ENCODE measurements at regions not wholly inside any gene's neighbourhood (a gene's known extent, or its start where the extent isn't known, plus 50 kb on each side); places are given as distances from the start of the nearest gene placed in this dataset.

DNA sequence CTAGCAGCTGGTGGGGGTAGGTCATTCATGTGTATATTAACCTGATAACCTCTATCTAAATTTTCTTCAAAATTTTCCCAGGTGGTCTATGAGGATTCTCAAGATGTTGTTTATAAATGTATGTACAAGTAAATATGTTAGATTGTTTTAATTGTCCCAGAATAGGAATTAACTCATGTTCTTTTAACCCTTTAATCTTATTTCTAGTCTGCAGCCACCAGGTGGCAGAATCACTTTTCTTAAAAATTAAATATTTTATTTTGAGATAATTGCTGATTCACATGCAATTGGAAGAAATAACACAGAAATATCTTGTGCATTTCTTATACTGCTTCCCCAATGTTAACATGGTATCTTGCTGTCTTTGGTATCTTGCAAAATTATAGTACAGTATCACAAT lies 589.5 kb downstream of the ARL4A start:
- DNase-seq (no peak), ATAC-seq (ENCODE audit: low read depth) (no peak)
- Histone ChIP-seq H3K4me2 (replicated peaks; ENCODE audit: low read depth, low read length, poor library complexity, severe bottlenecking) (no peak overlapping the region), H3K4me1 (ENCODE audit: control insufficient read depth in 2 of 2, insufficient read depth in 2 of 2, low read length in 2 of 2) (no peaks in the 10 kb centered on the region), H3K9me3 (ENCODE audit: control extremely low read depth in 1 of 3, control insufficient read depth in 2 of 3, insufficient read depth in 1 of 3, low read length in 2 of 3) (no peaks in the 10 kb centered on the region), H3K27ac (ENCODE audit: low read length in 2 of 2) (no peak overlapping the region), H3K4me3 (ENCODE audit: control extremely low read depth in 1 of 5, extremely low read depth in 1 of 5, insufficient read depth in 1 of 5, low read depth in 2 of 5, low read length in 4 of 5) (no peak overlapping the region), H3K36me3 (replicated peaks in 1 of 2; ENCODE audit: control extremely low read depth in 1 of 2, control insufficient read depth in 1 of 2, extremely low read depth in 1 of 2, insufficient read depth in 2 of 2, low read length in 1 of 2) (no peaks in the 10 kb centered on the region), H3K9ac (ENCODE audit: low read length) (no peak overlapping the region), H2AFZ (ENCODE audit: insufficient read depth, low read depth, low read length, poor library complexity, severe bottlenecking) (no peak overlapping the region), H4K20me1 (ENCODE audit: control insufficient read depth, insufficient read depth, low read length, poor library complexity, severe bottlenecking) (no peaks in the 10 kb centered on the region), H3K79me2 (ENCODE audit: control insufficient read depth, insufficient read depth, low read length) (no peaks in the 10 kb centered on the region), H3K27me3 (replicated peaks in 1 of 4; ENCODE audit: control extremely low read depth in 1 of 4, control insufficient read depth in 3 of 4, insufficient read depth in 4 of 4, low read length in 3 of 4) (no peaks in the 10 kb centered on the region)
- H3K9me3 Mint-ChIP-seq (ENCODE audit: insufficient read depth), result no peaks in the 10 kb centered on the region
- H3K27ac Mint-ChIP-seq, result no peak overlapping the region
- ChIA-PET CTCF (interaction anchor here (1.6 kb wide), 1 partner anchor 9 kb away, joined by 4 read pairs; no protein-coding TSS in a partner anchor), POLR2A (no interaction called here)
- H3K27me3 Mint-ChIP-seq, result peaks cover 5% of the 10 kb centered on the region
- no peak for TF ChIP-seq EZH2 (IDR thresholded peaks at IDR 0.05; ENCODE audit: borderline replicate concordance, insufficient read depth, low read depth, low read length, poor library complexity, severe bottlenecking)
- TF ChIP-seq, protein P1, sequence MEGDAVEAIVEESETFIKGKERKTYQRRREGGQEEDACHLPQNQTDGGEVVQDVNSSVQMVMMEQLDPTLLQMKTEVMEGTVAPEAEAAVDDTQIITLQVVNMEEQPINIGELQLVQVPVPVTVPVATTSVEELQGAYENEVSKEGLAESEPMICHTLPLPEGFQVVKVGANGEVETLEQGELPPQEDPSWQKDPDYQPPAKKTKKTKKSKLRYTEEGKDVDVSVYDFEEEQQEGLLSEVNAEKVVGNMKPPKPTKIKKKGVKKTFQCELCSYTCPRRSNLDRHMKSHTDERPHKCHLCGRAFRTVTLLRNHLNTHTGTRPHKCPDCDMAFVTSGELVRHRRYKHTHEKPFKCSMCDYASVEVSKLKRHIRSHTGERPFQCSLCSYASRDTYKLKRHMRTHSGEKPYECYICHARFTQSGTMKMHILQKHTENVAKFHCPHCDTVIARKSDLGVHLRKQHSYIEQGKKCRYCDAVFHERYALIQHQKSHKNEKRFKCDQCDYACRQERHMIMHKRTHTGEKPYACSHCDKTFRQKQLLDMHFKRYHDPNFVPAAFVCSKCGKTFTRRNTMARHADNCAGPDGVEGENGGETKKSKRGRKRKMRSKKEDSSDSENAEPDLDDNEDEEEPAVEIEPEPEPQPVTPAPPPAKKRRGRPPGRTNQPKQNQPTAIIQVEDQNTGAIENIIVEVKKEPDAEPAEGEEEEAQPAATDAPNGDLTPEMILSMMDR (IDR thresholded peaks at IDR 0.05), result no peak
- no peak overlapping the region for H3K4me3 Mint-ChIP-seq
- intact Hi-C loops (cut with micrococcal nuclease), result no loop called here
- H3K4me1 Mint-ChIP-seq, result no peaks in the 10 kb centered on the region

DNA sequence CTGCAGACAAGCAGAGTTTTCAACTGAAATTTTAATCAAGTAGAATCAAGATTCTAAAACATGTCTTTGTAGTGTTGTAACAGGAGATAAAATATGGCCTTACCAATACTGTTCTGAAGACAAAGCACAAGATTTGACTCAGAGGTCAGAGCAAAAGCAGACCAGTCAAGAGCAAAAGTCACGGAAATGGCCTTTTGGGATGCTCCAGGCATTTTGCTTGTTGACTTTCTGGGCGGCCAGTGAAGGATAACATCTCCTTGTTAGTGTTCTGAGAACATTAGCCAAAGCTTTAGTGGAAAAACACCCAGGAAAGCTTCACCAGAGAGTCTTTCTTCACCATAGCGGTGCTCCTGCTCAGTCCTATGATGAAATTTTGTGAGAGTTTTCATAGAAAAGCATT lies 590.6 kb downstream of the ARL4A start:
- no peaks in the 10 kb centered on the region for H3K9me3 Mint-ChIP-seq (ENCODE audit: insufficient read depth)
- Histone ChIP-seq H3K4me3 (ENCODE audit: control extremely low read depth in 1 of 5, extremely low read depth in 1 of 5, insufficient read depth in 1 of 5, low read depth in 2 of 5, low read length in 4 of 5) (no peak overlapping the region), H3K27me3 (replicated peaks in 1 of 4; ENCODE audit: control extremely low read depth in 1 of 4, control insufficient read depth in 3 of 4, insufficient read depth in 4 of 4, low read length in 3 of 4) (no peaks in the 10 kb centered on the region), H3K4me1 (ENCODE audit: control insufficient read depth in 2 of 2, insufficient read depth in 2 of 2, low read length in 2 of 2) (no peaks in the 10 kb centered on the region), H4K20me1 (ENCODE audit: control insufficient read depth, insufficient read depth, low read length, poor library complexity, severe bottlenecking) (no peaks in the 10 kb centered on the region), H3K36me3 (replicated peaks in 1 of 2; ENCODE audit: control extremely low read depth in 1 of 2, control insufficient read depth in 1 of 2, extremely low read depth in 1 of 2, insufficient read depth in 2 of 2, low read length in 1 of 2) (no peaks in the 10 kb centered on the region), H3K27ac (ENCODE audit: low read length in 2 of 2) (no peak overlapping the region), H3K9ac (ENCODE audit: low read length) (no peak overlapping the region), H3K4me2 (replicated peaks; ENCODE audit: low read depth, low read length, poor library complexity, severe bottlenecking) (no peak overlapping the region), H3K9me3 (ENCODE audit: control extremely low read depth in 1 of 3, control insufficient read depth in 2 of 3, insufficient read depth in 1 of 3, low read length in 2 of 3) (no peaks in the 10 kb centered on the region), H2AFZ (ENCODE audit: insufficient read depth, low read depth, low read length, poor library complexity, severe bottlenecking) (no peak overlapping the region), H3K79me2 (ENCODE audit: control insufficient read depth, insufficient read depth, low read length) (no peaks in the 10 kb centered on the region)
- ChIA-PET POLR2A (no interaction called here), CTCF (interaction anchor here (1.5 kb wide), 2 partner anchors 11 to 1414 kb away, joined by 3 to 14 read pairs; no protein-coding TSS in a partner anchor)
- no peaks in the 10 kb centered on the region for H3K4me1 Mint-ChIP-seq
- 73% methylated on average over 2 of the region's 3 CpGs for WGBS (ENCODE audit: insufficient coverage)
- intact Hi-C loops (cut with micrococcal nuclease), result no loop called here
- no peak for TF ChIP-seq EZH2 (IDR thresholded peaks at IDR 0.05; ENCODE audit: borderline replicate concordance, insufficient read depth, low read depth, low read length, poor library complexity, severe bottlenecking)
- TF ChIP-seq, protein P1 (IDR thresholded peaks at IDR 0.05), result no peak
- ATAC-seq (ENCODE audit: low read depth) (no peak), DNase-seq (no peak)
- no peak overlapping the region for H3K4me3 Mint-ChIP-seq
- peaks cover 4% of the 10 kb centered on the region for H3K27me3 Mint-ChIP-seq
- no peak overlapping the region for H3K27ac Mint-ChIP-seq
